Activated T-cell treated with anti-CD3 and anti-CD28 coated beads, Interleukin-2, amount 50 U/mL, for 48 hours (primary cell): ENCODE measurements at regions not wholly inside any gene's neighbourhood (a gene's known extent, or its start where the extent isn't known, plus 50 kb on each side); places are given as distances from the start of the nearest gene placed in this dataset.
"Not testable (repeated sequence)": the region's sequence is repeated elsewhere in the genome, so short reads cannot be mapped to it uniquely, and the experiment has no call there.

ENCODE experiments used
- DNase-seq, 2 experiments: peaks; one replicate each; pipeline ENCODE4 v3.0.0-alpha.2; 2020

- DNase-seq: no peak
These were observed 52.0 kb downstream of the ZC3H11B start for GRCh38 chr1:219560856-219561255.

- DNase-seq: no peak
These were observed 53.0 kb downstream of the ZC3H11B start for GRCh38 chr1:219559899-219560298.

- no peak for DNase-seq
These were observed 57.1 kb downstream of the ZC3H11B start for GRCh38 chr1:219555806-219556205.

- DNase-seq: no peak
These were observed 57.7 kb downstream of the ZC3H11B start for GRCh38 chr1:219555031-219555692.

GRCh38 chr1:219553934-219554502, 58.9 kb downstream of the ZC3H11B start:
- no peak for DNase-seq

GRCh38 chr1:219550201-219550600, 62.7 kb downstream of the ZC3H11B start:
- no peak for DNase-seq

GRCh38 chr1:219549215-219549614, 63.7 kb downstream of the ZC3H11B start:
- no peak for DNase-seq

GRCh38 chr1:219548386-219548785, 64.5 kb downstream of the ZC3H11B start:
- DNase-seq: no peak

- not testable (repeated sequence) for DNase-seq
These were observed 67.1 kb downstream of the ZC3H11B start for GRCh38 chr1:219545756-219546155.

GRCh38 chr1:219544163-219544846, 68.6 kb downstream of the ZC3H11B start:
- no peak for DNase-seq

GRCh38 chr1:219542828-219543518, 69.9 kb downstream of the ZC3H11B start:
- DNase-seq: no peak

- DNase-seq: no peak
These were observed 71.0 kb downstream of the ZC3H11B start for GRCh38 chr1:219541946-219542345.

GRCh38 chr1:219539645-219540254, 73.2 kb downstream of the ZC3H11B start:
- DNase-seq: no peak

- no peak for DNase-seq
These were observed 74.0 kb downstream of the ZC3H11B start for GRCh38 chr1:219538886-219539285.

GRCh38 chr1:219537223-219537631, 75.7 kb downstream of the ZC3H11B start:
- DNase-seq: no peak

- DNase-seq: no peak
These were observed 76.9 kb downstream of the ZC3H11B start for GRCh38 chr1:219536038-219536437.

- no peak for DNase-seq
These were observed 77.9 kb downstream of the ZC3H11B start for GRCh38 chr1:219534991-219535390.

- no peak for DNase-seq
These were observed 79.6 kb downstream of the ZC3H11B start for GRCh38 chr1:219533280-219533679.

- DNase-seq: no peak
These were observed 83.8 kb downstream of the ZC3H11B start for GRCh38 chr1:219529116-219529515.

GRCh38 chr1:219528633-219529032, 84.3 kb downstream of the ZC3H11B start:
- no peak for DNase-seq

GRCh38 chr1:219527994-219528393, 84.9 kb downstream of the ZC3H11B start:
- DNase-seq: no peak

- no peak for DNase-seq
These were observed 86.8 kb downstream of the ZC3H11B start for GRCh38 chr1:219526074-219526473.

GRCh38 chr1:219523411-219523810, 89.5 kb downstream of the ZC3H11B start:
- DNase-seq: no peak
